SK-N-DZ (cell line): ENCODE measurements at regions not wholly inside any gene's neighbourhood (a gene's known extent, or its start where the extent isn't known, plus 50 kb on each side); places are given as distances from the start of the nearest gene placed in this dataset.

ENCODE experiments used
- DNase-seq: peaks from one replicate; pipeline ENCODE4 v3.0.0-alpha.2; 2015; ENCODE audit warnings: low spot score

DNA sequence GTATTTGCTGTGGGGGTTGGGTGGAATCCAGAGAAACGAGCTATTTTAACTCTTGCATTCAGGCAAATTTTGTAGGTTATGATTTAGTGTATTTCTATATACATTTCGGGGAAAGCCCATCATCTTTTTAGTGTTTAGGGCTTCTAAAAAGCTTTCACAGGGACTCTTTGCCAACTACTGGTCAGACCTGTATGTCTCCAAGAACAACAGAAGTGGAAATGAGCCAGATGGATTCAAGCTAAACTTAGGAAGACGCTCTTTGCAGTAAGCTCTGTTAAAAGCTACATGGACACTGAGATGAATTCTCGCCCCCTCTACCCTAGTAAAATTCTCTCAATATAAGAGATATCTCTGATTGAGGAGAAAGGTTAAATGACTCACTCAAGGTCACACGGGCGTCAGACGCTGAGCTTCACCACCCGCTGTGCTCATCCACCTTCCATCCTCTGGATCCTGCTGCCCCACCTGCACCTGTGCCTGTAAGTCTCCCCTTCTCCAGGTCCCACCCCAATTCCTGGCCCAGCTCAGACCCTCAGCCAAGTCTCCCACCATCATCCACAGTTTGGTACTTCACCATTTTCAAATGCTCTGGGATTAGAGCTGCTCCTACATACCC lies 85.6 kb downstream of the MARCHF4 start:
- DNase-seq, result no peak

DNA sequence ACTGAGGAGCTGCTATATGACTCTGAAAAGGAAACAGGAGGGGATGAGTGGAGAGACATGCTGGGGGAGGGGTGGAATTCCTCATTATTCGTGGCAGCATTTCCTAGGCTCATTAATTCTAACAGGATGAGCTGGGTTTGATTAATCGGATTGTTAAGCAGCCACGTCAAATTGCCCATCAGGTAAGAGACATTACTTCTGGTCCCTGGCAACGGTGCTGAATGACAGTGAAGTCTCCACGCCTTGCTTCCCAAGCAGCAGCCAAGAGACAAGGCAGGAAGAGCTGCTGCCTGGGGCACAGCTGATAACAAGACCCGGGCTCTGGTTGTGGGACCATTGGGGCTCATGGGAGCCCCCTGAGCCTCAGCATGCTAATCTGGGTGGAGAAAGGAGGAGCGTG lies 86.6 kb downstream of the MARCHF4 start:
- DNase-seq, result no peak

DNA sequence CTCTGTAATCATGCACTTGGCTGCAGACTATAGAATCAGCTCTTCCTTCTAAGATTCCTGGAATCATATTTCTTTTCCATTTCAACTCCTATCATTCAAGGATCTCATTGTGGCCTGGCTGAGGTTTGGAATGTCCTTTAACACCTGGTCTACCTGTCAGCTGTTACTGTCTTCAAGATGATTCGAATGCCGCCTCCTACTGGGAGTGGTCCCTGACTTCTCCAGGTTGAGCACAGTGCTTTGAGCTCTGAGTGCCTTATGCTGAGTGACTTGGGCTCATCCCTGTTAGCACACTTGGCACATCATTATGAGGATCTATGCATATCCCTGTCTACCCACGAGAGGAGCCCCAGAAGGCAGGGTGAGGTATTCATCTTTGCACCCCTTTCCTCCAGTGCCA lies 87.6 kb downstream of the MARCHF4 start:
- no peak for DNase-seq

DNA sequence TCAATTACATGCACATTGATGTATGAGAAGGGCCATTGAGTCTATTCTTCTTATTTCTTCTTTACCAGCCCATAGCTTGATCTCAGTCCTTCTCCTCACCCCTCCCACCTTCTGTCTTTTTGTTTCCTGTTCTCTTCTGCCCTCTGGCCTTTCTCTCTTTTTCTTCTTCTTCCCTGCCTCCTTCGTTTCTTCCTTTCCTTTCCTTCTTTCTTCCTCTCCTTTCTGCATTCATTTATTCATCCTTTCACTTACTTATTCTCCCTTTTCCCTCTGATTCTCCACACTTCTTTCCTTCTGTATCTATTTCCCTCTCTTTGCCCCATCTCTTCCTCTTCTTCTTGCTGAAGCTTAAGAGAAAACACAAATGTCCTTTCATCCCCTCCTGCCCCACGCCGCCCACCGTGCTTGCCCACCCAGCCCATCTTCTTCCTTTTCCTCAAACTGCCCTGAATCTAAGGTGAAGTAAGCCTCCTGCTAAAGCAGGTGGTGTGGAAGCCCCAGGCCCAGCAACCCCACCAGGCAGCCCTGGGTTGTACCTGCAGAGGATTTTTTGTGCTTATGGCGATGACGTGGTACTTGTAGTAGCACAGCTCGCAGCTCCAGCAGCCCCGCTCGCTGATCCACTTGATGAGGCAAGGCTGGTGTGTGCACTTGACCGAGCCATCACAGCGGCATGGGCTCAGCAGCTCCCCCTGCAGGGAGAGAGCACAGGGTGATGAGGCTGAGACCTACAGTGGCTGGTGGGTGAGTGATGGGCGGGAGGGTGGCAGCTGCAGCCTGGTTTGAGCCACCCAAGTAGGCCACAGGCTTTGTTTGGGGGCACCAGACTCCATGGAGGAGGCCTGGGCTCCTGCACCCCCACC lies 89.0 kb downstream of the MARCHF4 start:
- no peak for DNase-seq

DNA sequence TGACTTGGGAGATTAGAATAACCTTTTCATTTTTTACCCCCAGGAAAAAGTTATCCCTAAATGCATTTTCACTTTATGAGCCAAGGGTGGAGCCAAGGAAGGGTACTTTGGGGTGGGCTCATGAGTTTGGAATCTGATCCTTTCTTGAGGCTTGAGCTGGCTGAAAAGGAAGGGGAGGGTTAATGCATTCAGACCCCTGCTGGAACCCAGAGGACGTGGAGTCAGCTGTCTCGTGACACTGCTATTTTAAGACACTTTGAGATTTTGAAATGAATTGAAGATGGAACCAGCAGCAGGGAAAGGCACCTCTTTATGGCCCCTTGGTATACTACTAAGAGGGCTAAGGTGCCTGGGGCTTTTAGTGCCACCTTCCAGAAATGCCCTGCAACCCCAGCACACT lies 90.4 kb downstream of the MARCHF4 start:
- no peak for DNase-seq

DNA sequence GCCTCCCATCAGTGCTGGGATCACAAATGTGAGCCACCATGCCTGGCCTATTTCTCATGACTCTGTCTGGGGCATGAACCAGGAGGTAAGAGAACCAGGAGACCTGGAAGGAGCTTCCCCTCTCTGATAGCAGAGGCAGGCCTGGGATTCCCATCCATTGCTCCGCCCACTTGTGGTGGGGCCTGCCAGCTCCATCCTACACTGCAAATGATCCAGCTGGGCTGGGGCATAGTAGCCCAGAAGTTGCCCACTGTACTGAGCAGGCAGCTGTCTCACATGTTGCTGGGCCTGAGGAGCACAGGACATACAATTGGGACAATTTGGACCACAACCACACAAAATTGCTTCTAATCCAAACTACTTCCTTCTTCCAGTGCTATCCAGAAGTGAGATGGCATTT lies 91.0 kb downstream of the MARCHF4 start:
- DNase-seq, result no peak

DNA sequence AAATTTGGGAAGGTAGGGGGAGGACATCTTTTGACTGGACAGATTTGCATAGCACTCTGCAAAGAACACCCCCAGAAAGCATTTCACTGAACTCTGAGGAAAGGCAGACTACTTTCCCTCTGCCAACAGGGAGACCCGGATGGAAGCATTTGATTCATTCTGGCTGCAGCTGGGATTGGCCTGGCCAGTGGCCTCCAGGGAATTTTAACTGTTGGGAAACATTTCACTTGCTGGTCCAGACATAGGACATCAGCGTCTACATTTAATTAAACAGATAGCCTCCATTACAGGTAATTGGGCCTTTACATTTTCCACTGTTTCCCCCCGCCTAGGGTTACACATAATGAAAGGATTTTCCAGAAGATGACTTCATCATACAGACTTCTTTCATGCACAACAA lies 92.8 kb downstream of the MARCHF4 start:
- DNase-seq, result peak; percentile 56

DNA sequence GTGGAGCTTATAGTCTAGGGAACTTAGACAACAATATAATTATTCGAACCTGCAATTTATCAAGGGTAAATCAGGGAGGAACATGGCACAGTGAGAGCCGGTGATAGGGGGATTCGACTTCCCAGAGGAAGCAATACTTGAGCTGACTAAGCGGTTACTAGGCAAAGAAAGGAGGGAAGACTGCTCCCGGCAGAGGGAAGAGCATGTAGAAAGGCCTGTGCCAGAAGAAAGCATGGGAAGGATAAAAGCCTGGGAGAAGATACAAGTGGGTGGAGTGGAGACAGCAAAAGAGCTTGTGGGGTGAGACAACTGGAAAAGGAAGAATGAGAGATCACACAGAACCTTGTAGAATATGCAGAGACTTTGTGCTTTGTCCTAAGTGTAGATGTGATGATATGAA lies 93.3 kb downstream of the MARCHF4 start:
- peak; percentile 8 for DNase-seq

DNA sequence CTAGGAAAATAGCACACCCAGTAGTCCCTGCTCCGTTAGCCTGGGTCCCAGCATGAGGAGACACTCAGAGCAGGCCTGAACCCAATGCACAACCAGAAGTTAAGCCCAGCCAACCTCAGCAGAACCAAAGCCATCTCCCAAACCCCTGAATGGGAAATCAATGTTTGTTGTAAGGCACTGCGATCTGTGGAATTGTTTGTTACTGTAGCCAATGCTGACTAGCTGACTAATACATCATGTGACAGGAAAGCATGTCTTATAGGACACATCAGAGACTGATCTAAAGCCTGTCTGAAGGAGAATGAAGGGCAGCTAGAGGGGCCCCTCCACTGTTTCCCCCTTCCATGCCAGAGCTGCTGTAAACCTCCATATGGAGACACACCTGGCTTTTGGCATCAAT lies 96.4 kb downstream of the MARCHF4 start:
- no peak for DNase-seq

DNA sequence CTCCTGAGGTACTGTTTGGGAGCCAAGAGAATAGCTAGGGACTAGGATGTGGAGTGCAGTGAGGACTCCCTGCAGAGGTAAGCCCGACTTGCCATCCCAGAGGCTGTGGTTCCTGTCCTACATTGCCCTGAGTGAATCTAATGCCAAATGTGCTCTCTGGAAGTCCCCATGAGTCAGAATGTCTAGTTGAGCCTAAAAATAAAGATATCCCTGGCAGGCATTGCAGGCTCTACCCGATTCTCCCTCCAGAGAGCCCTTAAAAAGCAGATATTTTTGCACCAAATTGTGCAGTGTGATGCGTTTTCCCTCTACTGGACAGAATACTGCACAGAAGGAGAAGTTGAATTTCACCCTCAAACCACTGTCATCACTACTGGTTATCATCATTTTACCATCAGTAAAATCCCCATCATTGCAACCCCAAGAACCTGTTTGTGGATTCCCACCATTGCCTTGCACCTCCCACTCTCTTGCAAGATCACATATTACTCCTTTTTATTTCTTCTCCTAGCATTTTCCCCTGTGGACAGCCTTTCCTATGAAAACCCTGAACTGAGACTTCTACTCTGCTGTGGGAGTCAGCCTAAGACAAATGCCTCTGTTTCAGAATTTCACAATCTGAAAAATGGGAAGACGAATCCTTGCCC lies 98.0 kb downstream of the MARCHF4 start:
- DNase-seq, result no peak

DNA sequence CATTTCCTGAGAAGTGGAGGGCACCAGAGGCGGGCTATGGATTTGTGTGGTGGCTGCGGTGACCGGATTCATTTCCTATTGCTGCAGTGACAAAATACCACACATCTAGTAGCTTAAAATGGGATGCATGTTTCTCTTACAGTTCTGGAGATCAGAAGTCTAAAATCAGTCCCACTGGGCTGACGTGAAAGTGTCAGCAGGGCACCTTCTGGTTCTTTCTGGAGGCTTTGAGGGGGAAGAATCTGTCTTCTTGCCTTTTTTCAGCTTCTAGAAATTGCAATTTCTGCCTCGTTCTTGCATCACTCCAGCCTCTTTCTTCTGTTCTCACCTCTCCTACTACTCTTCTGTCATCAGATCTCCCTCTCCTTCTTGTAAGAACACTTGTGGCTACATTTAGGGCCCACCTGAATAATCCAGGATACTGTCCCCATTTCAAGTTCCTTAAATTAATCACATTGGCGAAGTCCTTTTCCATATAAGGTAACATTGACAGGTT lies 111.2 kb downstream of the MARCHF4 start:
- DNase-seq, result no peak

DNA sequence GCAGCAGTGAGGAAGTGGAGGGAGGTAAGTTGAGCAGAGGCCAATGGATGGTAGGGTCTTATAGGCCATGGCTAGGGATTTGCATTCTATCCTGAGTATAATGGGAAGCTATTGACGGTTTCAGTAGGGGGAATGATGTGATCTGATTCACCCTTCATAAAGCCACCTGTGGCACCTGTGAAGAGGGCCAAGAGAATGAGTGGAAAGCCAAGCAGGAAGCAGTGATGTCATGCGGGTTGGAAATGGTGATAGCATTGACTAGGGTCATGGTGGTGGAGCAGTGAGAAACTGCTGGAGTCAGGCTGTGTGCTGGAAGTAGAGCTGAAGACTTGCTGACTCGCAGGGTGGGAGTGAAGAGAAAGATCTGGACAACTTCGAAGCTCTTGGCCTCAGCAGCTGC lies 111.7 kb downstream of the MARCHF4 start:
- no peak for DNase-seq

DNA sequence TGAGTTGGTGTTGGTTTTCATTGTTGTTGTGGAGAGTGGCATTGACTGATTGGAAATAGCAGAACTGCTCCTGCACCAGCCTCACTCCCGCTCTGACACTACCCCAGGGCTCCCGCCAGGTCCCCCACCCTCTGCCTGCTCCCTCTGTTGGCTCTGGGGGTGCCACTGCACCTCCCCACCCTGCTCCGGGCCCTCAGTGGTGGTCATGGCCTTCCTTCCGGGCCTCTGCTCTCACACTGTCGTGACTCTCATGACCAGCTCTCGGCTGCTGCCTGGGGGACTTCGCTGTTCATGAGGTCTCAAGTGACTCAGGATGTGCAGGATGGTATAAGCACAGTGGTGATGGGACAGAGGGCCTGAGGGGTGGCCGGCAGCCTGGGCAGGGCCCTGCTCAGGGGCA lies 113.2 kb downstream of the MARCHF4 start:
- no peak for DNase-seq

DNA sequence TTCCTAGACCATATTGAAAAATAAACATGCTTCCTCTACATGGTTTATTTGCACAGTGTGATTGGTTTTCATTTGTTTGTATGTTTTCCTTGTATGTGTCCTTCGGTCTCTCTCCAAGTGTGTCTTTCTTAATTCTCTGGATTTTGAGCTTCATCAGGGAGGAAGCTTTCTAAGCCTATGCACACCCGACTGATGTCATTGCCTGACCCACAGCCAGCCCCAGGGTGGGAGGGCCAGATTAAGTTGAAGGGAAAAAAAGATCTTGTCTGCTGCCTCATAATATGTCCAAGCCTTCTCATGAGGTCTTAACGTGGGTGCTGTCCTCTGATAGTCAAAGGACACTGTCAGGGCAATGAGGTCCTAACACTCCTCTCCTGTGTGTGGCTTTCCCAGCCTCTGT lies 115.2 kb downstream of the MARCHF4 start:
- no peak for DNase-seq
